ENCODE measurements at regions not wholly inside any gene's neighbourhood (a gene's known extent, or its start where the extent isn't known, plus 50 kb on each side); places are given as distances from the start of the nearest gene placed in this dataset.
"Not testable (repeated sequence)": the region's sequence is repeated elsewhere in the genome, so short reads cannot be mapped to it uniquely, and the experiment has no call there.

- no peak for DNase-seq (ENCODE audit: low read depth in 2 of 2)
Observed at GRCh38 chr10:3380406-3381050, 207.9 kb upstream of the PITRM1 start.

- DNase-seq (ENCODE audit: low read depth in 2 of 2), result no peak
Observed at GRCh38 chr10:3376631-3377030, 204.0 kb upstream of the PITRM1 start.

GRCh38 chr10:3375505-3375904 lies 202.9 kb upstream of the PITRM1 start:
- DNase-seq (ENCODE audit: low read depth in 2 of 2), result no peak

- no peak for DNase-seq (ENCODE audit: low read depth in 2 of 2)
Observed at GRCh38 chr10:3374914-3375313, 202.3 kb upstream of the PITRM1 start.

GRCh38 chr10:3373374-3374027 lies 200.9 kb upstream of the PITRM1 start:
- not testable (repeated sequence) for DNase-seq (ENCODE audit: low read depth in 2 of 2)

GRCh38 chr10:3372281-3372680 lies 199.7 kb upstream of the PITRM1 start:
- DNase-seq (ENCODE audit: low read depth in 2 of 2), result no peak

GRCh38 chr10:3371624-3372023 lies 199.0 kb upstream of the PITRM1 start:
- DNase-seq (ENCODE audit: low read depth in 2 of 2), result not testable (repeated sequence)

- no peak for DNase-seq (ENCODE audit: low read depth in 2 of 2)
Observed at GRCh38 chr10:3366735-3367405, 194.3 kb upstream of the PITRM1 start.

GRCh38 chr10:3366043-3366442 lies 193.5 kb upstream of the PITRM1 start:
- no peak for DNase-seq (ENCODE audit: low read depth in 2 of 2)

- DNase-seq (ENCODE audit: low read depth in 2 of 2), result no peak
Observed at GRCh38 chr10:3365630-3366029, 193.0 kb upstream of the PITRM1 start.

GRCh38 chr10:3364768-3365480 lies 192.3 kb upstream of the PITRM1 start:
- DNase-seq (ENCODE audit: low read depth in 2 of 2), result no peak

GRCh38 chr10:3363311-3364045 lies 190.9 kb upstream of the PITRM1 start:
- no peak for DNase-seq (ENCODE audit: low read depth in 2 of 2)

GRCh38 chr10:3362394-3362793 lies 189.8 kb upstream of the PITRM1 start:
- no peak for DNase-seq (ENCODE audit: low read depth in 2 of 2)

GRCh38 chr10:3361640-3362039 lies 189.1 kb upstream of the PITRM1 start:
- DNase-seq (ENCODE audit: low read depth in 2 of 2), result no peak

GRCh38 chr10:3357737-3358136 lies 185.2 kb upstream of the PITRM1 start:
- no peak for DNase-seq (ENCODE audit: low read depth in 2 of 2)

- DNase-seq (ENCODE audit: low read depth in 2 of 2), result no peak
Observed at GRCh38 chr10:3355536-3355935, 183.0 kb upstream of the PITRM1 start.

- DNase-seq (ENCODE audit: low read depth in 2 of 2), result no peak
Observed at GRCh38 chr10:3354174-3354900, 181.8 kb upstream of the PITRM1 start.

GRCh38 chr10:3353235-3353634 lies 180.7 kb upstream of the PITRM1 start:
- no peak for DNase-seq (ENCODE audit: low read depth in 2 of 2)

GRCh38 chr10:3350617-3351258 lies 178.2 kb upstream of the PITRM1 start:
- DNase-seq (ENCODE audit: low read depth in 2 of 2), result no peak

GRCh38 chr10:3350205-3350604 lies 177.6 kb upstream of the PITRM1 start:
- no peak for DNase-seq (ENCODE audit: low read depth in 2 of 2)

- no peak for DNase-seq (ENCODE audit: low read depth in 2 of 2)
Observed at GRCh38 chr10:3348564-3348963, 176.0 kb upstream of the PITRM1 start.
